ENCODE measurements at regions not wholly inside any gene's neighbourhood (a gene's known extent, or its start where the extent isn't known, plus 50 kb on each side); places are given as distances from the start of the nearest gene placed in this dataset.
"Not testable (repeated sequence)": the region's sequence is repeated elsewhere in the genome, so short reads cannot be mapped to it uniquely, and the experiment has no call there.

DNA sequence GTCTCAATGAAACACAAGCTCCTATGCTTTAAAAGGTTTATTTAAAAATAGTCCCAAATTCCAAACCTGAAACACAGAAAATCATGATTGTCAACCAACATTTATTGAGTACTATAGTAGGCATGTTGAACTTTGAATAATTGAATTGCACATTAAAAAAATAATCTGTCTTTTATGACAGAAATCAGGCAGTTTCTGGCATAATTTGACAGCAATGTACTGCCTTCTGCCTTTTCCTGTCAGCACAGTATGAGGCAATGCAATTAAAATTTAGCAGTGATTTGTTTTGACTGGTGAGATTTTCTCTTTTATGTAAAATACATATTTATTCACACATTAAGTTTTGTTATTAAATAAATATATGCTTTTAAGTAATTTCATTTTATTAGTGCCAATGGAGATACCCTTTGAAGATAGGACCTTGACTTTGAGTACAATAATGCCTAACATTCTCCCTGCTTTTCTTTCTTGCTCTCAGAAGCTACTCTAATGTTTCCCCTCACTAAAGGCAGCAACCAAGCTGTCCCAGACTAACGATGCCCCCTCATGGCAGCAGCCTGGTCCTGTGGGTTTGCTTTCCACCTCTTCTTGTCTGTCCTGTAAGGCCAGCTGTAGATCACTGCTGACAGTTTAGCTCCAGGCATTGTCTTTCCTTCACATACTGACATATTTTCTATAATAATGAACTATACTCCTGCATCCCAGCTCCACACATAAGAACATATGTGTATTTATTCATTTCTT lies 346.7 kb downstream of the IL20RB start:
- DNase-seq, result no peak

GRCh38 chr3:137324114-137324513 lies 366.3 kb downstream of the IL20RB start:
- DNase-seq, result no peak

DNA sequence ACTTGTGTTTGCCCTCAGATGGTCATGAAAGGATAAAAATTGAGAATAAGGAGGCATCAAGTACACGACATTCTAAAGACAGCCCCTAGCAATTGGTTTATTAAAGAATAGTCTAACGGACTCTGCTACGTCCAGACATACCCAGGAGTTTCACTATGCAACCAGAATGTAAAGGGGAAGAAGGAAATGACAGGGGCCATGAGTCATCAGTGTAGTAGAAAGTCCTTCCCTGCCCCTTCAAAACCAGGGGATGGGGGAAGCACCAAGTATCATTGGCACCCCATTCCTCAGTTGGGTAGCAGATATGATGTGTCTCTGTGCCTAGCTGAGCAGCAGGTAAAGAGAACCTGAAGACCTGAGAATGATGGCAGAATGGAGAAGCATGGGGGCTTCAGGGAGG lies 367.4 kb downstream of the IL20RB start:
- DNase-seq, result no peak

DNA sequence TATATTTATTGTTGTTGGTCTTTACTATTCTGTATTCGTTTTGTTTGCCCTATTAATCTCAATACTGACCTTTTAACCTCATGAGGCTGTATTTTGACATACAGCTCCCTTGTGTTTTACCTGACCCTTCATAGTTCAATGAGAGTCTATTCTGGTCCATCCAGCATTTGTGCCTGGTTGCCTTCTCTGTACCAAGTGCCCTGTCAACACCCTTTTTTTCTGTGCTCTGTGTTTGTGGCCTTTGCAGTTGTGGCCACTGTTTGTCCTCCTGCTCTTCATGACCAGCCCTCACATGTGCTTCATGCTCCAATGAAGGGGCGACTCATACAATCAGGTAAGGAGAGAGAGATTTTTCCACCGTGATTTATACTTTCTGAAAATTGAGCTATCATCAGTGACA lies 368.2 kb downstream of the IL20RB start:
- no peak for DNase-seq

GRCh38 chr3:137329594-137329993 lies 371.8 kb downstream of the IL20RB start:
- DNase-seq, result no peak

GRCh38 chr3:137330246-137330645 lies 372.5 kb downstream of the IL20RB start:
- no peak for DNase-seq

GRCh38 chr3:137332297-137332696 lies 374.5 kb downstream of the IL20RB start:
- no peak for DNase-seq

- no peak for DNase-seq
Observed at GRCh38 chr3:137335478-137335877, 377.7 kb downstream of the IL20RB start.

GRCh38 chr3:137338400-137338799 lies 380.6 kb downstream of the IL20RB start:
- DNase-seq, result not testable (repeated sequence)

DNA sequence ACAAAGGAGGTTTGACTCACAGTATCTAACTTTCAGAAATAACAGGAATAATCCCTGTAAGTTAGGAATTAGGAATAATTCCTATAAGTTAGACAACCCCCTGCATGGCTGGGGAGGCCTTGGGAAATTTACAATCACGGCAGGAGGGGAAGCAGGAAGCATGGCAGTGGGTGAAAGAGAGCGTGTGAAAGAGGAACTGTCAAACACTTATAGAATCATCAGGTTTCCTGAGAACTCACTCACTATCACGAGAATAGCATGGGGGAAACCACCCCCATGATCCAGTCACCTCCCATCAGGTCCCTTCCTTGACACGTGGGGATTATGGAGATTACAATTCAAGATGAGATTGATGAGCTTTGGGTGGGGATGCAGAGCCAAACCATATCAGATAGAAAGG lies 385.5 kb downstream of the IL20RB start:
- DNase-seq, result no peak

DNA sequence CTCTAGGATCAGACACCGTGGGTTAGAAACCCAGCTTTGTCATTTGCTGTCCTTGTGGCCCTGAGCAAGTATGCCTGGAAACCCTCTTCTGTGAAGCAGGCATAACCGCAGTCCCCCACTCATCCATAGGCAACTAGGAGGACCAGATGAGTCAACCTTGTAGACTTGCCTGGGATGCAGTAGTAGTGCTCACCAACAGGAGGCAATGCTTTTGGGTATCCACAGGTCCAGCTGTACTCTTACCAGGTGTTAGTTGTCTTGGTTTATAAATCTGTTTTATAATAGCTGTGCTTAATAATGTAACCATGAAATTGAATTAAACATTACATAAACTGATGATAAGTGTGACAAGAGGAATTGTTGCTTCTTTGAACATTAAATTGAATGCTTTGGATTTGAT lies 389.3 kb downstream of the IL20RB start:
- DNase-seq, result no peak

DNA sequence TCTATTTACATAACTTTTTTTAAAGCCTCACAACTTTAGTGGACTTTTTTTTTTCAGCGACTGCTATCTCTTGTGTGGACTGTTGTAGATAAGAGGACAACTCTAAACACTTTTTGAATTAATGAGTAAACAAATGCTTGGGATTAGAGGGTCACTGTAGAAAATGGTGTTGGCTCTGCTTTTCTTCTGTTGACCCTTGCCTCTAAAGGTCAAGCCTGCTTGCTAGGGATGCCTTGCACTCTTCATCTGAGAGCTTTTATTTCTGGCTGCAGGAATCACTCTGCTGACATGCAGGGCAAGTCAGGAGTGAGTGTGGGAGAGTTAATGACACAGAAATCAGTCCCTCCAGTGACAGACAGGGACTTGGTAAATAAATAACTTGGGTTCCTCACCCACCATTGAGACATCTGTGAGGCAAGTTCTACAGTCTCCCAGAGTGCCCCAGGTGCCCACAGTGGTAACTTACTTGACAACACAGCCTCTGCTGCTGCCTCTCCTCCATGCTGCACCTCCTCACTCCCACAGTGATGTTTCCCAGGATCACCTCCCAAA lies 390.1 kb downstream of the IL20RB start:
- no peak for DNase-seq

DNA sequence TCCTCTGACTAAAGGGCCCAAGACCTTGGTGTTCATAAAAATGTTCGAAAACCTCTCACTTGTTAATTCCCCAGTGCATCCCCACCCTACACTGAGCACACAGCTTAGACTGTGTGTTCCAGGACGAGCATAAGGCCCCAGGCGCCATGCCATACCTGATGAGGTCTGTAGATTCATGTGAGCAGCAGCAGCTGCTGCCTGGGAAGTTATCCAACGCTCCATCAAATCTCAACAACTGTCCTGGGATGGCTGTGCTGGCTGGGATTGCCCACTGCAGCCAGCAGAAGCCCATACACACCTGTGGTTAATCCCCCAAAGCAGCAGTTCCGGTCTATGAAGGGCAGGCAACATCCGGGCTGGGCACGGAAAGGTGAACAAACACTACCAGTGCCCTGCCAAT lies 391.2 kb downstream of the IL20RB start:
- no peak for DNase-seq

- DNase-seq, result no peak
Observed at GRCh38 chr3:137349557-137350348, 392.0 kb downstream of the IL20RB start.

GRCh38 chr3:137360531-137361201 lies 402.9 kb downstream of the IL20RB start:
- DNase-seq, result no peak

DNA sequence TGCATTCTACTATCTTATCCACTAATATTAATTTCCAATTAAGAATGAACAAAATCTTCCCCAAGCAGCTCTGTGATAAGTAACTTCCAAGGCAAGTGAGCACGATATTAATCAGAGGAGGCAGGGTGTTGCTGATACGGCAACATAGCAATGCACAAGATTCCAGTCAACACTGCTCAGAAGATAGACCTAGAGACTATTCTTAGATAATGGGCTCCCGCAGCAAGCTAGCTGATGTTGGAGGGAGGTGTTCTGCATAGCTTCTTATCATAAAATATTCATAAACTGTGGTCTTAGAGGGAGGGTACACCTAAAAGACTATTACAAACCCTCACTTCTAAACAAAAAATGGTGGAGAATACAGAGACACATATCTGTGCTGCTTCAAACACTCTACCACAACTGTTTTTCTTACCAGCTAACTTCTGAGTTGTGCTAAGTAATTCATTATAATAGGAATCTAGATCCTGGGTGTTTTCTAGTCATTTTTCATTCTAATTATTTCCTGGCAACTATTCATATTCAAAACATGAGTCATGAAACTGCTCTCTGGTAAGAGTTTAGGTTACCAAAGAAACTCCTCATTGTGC lies 382.0 kb upstream of the SOX14 start:
- DNase-seq, result no peak

DNA sequence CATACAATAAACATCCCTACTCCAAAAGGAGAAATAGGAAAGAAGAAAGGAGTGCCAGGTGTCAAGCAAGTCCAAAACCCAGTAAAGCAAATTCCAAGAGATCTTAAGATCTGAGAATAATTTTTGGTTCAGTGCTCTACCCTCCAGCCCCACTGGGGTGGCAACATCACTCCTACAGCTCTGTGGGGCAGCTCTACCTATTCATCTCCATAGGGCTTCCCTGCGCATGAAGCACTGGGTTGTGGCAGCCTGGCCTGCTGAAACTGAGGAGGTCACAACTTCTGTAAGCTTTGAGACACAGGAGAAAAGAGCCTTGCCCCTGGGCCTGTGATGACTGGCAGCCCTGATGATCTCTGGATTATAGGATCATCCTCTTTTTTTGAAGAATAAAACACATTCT lies 378.2 kb upstream of the SOX14 start:
- DNase-seq, result no peak

- no peak for DNase-seq
Observed at GRCh38 chr3:137409584-137409983, 354.5 kb upstream of the SOX14 start.

DNA sequence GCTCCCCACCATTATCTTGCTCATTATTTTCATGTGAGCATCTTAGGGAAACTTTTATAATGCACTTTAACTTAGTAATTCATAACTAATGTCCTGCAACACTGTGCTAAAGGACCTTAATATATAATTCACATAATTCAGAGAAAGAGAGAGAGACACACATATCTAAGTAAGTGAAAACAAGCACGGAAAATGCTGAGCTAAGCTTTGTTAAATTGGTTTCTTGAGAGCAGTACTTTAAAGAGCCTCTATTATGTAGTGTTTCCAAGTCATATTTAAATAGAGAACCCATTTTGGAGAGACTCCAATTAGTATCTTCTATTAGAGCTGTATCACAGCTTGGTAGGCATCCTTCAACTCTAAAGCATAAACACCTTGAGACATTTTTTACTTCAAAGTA lies 354.1 kb upstream of the SOX14 start:
- DNase-seq, result no peak

GRCh38 chr3:137420198-137420995 lies 343.7 kb upstream of the SOX14 start:
- DNase-seq, result no peak

DNA sequence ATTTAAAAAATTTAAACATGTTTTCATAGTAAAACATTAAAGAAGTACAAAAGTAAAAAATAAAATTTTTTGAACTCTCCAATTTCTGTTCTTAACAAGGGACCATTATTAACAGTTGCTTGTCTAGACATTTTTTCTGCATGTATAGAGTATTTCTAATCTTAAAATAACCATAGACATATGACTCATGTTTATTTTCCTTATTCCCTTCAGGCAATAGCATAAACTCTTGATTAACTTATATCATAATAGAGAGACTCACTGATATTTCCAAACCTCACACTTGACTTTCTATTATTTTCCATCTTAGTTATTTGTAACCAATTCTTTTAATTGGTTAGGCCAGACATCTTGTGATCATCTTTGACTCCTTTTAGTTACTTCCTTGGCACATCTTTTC lies 325.6 kb upstream of the SOX14 start:
- no peak for DNase-seq

DNA sequence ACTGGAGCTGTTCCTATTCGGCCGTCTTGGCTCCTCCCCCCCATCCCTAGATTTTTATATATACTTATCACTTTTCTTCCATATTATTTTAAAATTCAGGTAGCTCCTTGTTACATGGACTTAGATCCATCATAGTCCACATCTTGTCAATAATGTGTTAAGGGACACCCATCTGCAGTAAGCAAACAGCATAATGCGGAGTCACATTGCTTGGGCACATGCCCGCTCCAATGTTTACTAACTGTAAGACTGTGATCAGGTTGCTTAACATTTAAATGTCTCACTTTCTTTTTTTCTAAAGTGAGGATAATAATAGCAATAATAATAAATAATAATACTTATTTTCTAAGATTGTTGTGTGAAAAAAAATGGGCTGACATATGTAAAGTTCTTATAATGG lies 303.2 kb upstream of the SOX14 start:
- no peak for DNase-seq
